ENCODE measurements at regions not wholly inside any gene's neighbourhood (a gene's known extent, or its start where the extent isn't known, plus 50 kb on each side); places are given as distances from the start of the nearest gene placed in this dataset.

DNA sequence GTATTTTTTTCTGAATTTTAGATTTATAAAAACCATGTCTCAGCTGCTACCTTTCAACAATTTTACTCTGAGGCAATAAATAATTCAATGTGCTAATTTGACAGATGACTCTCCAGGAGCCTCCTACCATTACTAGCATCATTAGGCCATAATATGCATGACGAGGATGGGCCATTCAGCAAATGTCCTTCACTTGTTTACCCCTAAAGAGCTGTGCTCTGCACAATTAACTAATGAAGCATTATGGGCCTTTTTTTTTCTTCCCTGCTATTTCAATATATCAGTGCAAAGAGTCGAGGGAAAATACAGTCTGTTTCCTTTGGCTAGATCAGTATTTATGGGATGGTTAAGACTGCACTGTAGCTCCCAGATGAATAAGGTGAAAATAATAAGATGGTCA lies 627.2 kb downstream of the ISL1 start:
- TF ChIP-seq CTCF (IDR thresholded peaks at IDR 0.05 in 8 of 11, conservative IDR thresholded peaks at IDR 0.05 in 3 of 11) (no peak), POLR2AphosphoS5 (IDR thresholded peaks at IDR 0.05) (no peak), POLR2A (IDR thresholded peaks at IDR 0.05) (no peak)
